ENCODE measurements at regions not wholly inside any gene's neighbourhood (a gene's known extent, or its start where the extent isn't known, plus 50 kb on each side); places are given as distances from the start of the nearest gene placed in this dataset.
A peak's percentile ranks its signal among the peaks of the same experiment; 100 is the strongest.

DNA sequence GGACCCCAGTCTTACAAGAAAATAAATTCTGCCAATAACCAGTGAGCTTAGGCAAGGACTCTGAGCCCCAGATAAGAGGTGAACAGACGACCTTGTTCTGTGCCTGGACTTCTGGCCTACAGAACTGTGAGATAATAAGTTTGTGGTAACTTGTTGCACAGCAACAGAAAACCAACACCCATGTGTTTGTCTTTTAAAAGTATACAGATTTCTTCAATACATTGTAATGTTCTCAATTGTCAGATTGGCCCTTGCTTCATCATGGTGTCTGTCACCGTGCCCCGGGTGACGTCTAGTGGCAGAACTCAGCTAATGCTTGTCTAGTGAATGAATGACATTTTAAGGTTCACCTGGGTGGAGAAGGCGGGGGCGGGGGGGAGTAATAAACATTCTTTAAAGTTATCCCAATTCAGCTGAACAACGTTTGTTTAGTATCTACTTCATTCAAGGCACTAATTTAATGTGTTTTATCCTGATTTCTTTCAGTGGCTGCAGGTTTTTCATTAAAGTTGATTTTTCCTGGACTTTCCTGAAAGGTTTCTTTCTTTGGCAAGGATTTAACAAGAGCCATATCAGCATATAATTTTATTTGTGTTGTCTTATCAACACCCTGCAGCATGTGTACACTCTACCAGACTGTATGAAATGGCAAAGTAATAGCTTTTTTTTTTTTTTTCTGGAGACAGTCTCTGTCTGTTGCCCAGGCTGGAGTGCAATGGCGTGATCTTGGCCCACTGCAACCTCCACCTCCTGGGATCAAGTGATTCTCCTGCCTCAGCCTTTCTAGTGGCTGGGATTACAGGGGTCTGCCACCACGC, 123.8 kb upstream of the DLX2 start:
- no peak overlapping the region for H3K4me3 ChIP-seq
- H3K9me3 ChIP-seq = no peaks in the 10 kb centered on the region
- H3K36me3 ChIP-seq (ENCODE audit: low read depth) = no peaks in the 10 kb centered on the region
- ATAC-seq (peak; percentile 87), DNase-seq (peak; percentile 80 to 87 (median 83))
- H3K4me1 ChIP-seq (ENCODE audit: low read depth) = peaks cover 23% of the 10 kb centered on the region
- TF ChIP-seq, protein P1, sequence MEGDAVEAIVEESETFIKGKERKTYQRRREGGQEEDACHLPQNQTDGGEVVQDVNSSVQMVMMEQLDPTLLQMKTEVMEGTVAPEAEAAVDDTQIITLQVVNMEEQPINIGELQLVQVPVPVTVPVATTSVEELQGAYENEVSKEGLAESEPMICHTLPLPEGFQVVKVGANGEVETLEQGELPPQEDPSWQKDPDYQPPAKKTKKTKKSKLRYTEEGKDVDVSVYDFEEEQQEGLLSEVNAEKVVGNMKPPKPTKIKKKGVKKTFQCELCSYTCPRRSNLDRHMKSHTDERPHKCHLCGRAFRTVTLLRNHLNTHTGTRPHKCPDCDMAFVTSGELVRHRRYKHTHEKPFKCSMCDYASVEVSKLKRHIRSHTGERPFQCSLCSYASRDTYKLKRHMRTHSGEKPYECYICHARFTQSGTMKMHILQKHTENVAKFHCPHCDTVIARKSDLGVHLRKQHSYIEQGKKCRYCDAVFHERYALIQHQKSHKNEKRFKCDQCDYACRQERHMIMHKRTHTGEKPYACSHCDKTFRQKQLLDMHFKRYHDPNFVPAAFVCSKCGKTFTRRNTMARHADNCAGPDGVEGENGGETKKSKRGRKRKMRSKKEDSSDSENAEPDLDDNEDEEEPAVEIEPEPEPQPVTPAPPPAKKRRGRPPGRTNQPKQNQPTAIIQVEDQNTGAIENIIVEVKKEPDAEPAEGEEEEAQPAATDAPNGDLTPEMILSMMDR (IDR thresholded peaks at IDR 0.05) = peak; percentile 8
- intact Hi-C loops (cut with DNase I, micrococcal nuclease) = no loop called here

GRCh38 chr2:172227719-172228118, 125.0 kb upstream of the DLX2 start:
- no peaks in the 10 kb centered on the region for H3K36me3 ChIP-seq (ENCODE audit: low read depth)
- TF ChIP-seq, protein P1 (IDR thresholded peaks at IDR 0.05) = no peak
- H3K9me3 ChIP-seq = no peaks in the 10 kb centered on the region
- peaks cover 23% of the 10 kb centered on the region for H3K4me1 ChIP-seq (ENCODE audit: low read depth)
- intact Hi-C loops (cut with DNase I, micrococcal nuclease) = no loop called here
- DNase-seq (no peak), ATAC-seq (no peak)
- H3K4me3 ChIP-seq = no peak overlapping the region

GRCh38 chr2:172228177-172228808, 125.6 kb upstream of the DLX2 start:
- TF ChIP-seq, protein P1 (IDR thresholded peaks at IDR 0.05) = no peak
- ATAC-seq = no peak

DNA sequence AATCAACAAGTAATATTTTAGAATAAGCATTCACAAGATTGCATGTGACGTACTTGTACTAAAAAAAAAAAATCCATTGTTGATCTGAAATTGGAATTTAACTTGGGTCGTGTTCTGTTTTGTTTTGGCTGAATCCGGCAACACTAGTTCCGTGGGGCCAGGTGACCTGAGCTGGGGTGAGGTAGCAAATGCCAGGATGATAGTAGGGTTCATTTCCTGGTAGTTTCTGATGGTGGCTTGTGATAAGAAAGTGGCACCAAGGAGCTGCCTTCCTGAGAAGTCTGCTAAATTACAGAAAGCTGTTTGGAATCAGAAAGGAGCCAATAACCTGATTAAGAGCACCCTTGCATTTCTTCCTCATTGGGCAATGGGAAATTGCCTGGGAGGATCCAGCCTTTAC, 126.4 kb upstream of the DLX2 start:
- Histone ChIP-seq H3K4me3 (no peak overlapping the region), H3K9me3 (no peaks in the 10 kb centered on the region), H3K4me1 (ENCODE audit: low read depth) (peaks cover 16% of the 10 kb centered on the region), H3K36me3 (ENCODE audit: low read depth) (no peaks in the 10 kb centered on the region)
- intact Hi-C loops (cut with DNase I, micrococcal nuclease) = no loop called here
- TF ChIP-seq, protein P1 (IDR thresholded peaks at IDR 0.05) = no peak
- peak in 1 of 3 donors; percentile 48 for DNase-seq
- peak; percentile 21 for ATAC-seq

More at GRCh38 chr2:172228177-172228808, 125.6 kb upstream of the DLX2 start:
- intact Hi-C loops (cut with DNase I, micrococcal nuclease) = no loop called here
- Histone ChIP-seq H3K4me3 (no peak overlapping the region), H3K9me3 (no peaks in the 10 kb centered on the region), H3K36me3 (ENCODE audit: low read depth) (no peaks in the 10 kb centered on the region), H3K4me1 (ENCODE audit: low read depth) (peaks cover 22% of the 10 kb centered on the region)
- no peak for DNase-seq

- H3K4me3 ChIP-seq = no peak overlapping the region
- no peaks in the 10 kb centered on the region for H3K9me3 ChIP-seq
- DNase-seq (no peak), ATAC-seq (no peak)
- TF ChIP-seq, protein P1 (IDR thresholded peaks at IDR 0.05) = no peak
- peaks cover 24% of the 10 kb centered on the region for H3K4me1 ChIP-seq (ENCODE audit: low read depth)
- intact Hi-C loops (cut with DNase I, micrococcal nuclease) = no loop called here
- H3K36me3 ChIP-seq (ENCODE audit: low read depth) = no peaks in the 10 kb centered on the region
Measured at GRCh38 chr2:172230332-172230888, 127.7 kb upstream of the DLX2 start.

Data from mucosa of descending colon (tissue), 3 donors.